ENCODE measurements at regions not wholly inside any gene's neighbourhood (a gene's known extent, or its start where the extent isn't known, plus 50 kb on each side); places are given as distances from the start of the nearest gene placed in this dataset.

GRCh38 chr7:139159900-139160675 lies 50.6 kb upstream of the ZC3HAV1 start:
- DNase-seq (ENCODE audit: low read depth in 2 of 2), result no peak
- H3K4me3 ChIP-seq (replicated peaks in 1 of 2; ENCODE audit: low read depth in 2 of 2, low read length in 2 of 2), result no peak overlapping the region
- TF ChIP-seq, protein P1, sequence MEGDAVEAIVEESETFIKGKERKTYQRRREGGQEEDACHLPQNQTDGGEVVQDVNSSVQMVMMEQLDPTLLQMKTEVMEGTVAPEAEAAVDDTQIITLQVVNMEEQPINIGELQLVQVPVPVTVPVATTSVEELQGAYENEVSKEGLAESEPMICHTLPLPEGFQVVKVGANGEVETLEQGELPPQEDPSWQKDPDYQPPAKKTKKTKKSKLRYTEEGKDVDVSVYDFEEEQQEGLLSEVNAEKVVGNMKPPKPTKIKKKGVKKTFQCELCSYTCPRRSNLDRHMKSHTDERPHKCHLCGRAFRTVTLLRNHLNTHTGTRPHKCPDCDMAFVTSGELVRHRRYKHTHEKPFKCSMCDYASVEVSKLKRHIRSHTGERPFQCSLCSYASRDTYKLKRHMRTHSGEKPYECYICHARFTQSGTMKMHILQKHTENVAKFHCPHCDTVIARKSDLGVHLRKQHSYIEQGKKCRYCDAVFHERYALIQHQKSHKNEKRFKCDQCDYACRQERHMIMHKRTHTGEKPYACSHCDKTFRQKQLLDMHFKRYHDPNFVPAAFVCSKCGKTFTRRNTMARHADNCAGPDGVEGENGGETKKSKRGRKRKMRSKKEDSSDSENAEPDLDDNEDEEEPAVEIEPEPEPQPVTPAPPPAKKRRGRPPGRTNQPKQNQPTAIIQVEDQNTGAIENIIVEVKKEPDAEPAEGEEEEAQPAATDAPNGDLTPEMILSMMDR (IDR thresholded peaks at IDR 0.05; ENCODE audit: low read depth, low read length), result no peak

DNA sequence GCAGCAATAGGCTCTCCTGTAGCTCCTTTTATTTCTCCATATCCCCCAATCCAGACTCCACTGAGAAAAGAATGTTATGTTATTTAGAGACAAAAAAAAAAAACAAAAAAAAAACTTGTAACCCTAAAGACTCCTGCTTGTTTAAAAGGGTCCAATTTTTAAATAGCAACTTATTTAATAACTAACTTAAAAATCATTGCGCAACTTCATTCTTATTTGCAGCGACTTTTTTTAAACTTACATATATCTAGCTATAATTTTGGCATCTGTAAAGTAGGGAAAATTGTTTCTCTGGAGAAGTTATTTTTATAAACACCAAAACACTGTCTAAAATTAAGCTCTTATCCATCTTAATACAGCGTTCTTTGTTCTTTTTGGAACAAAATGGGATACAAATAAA lies 59.0 kb upstream of the ZC3HAV1 start:
- DNase-seq (ENCODE audit: low read depth in 2 of 2), result no peak
- no peak overlapping the region for H3K4me3 ChIP-seq (replicated peaks in 1 of 2; ENCODE audit: low read depth in 2 of 2, low read length in 2 of 2)
- TF ChIP-seq, protein P1 (IDR thresholded peaks at IDR 0.05; ENCODE audit: low read depth, low read length), result no peak

- TF ChIP-seq, protein P1 (IDR thresholded peaks at IDR 0.05; ENCODE audit: low read depth, low read length), result no peak
- no peak for DNase-seq (ENCODE audit: low read depth in 2 of 2)
- H3K4me3 ChIP-seq (replicated peaks in 1 of 2; ENCODE audit: low read depth in 2 of 2, low read length in 2 of 2), result no peak overlapping the region
Measured at GRCh38 chr7:139169816-139170215, 60.3 kb upstream of the ZC3HAV1 start.

GRCh38 chr7:139172775-139173174 lies 58.3 kb upstream of the UBN2 start:
- H3K4me3 ChIP-seq (replicated peaks in 1 of 2; ENCODE audit: low read depth in 2 of 2, low read length in 2 of 2), result no peak overlapping the region
- no peak for DNase-seq (ENCODE audit: low read depth in 2 of 2)
- TF ChIP-seq, protein P1 (IDR thresholded peaks at IDR 0.05; ENCODE audit: low read depth, low read length), result no peak

- DNase-seq (ENCODE audit: low read depth in 2 of 2), result no peak
- H3K4me3 ChIP-seq (replicated peaks in 1 of 2; ENCODE audit: low read depth in 2 of 2, low read length in 2 of 2), result no peak overlapping the region
- TF ChIP-seq, protein P1 (IDR thresholded peaks at IDR 0.05; ENCODE audit: low read depth, low read length), result no peak
Measured at GRCh38 chr7:139177696-139178095, 53.3 kb upstream of the UBN2 start.

DNA sequence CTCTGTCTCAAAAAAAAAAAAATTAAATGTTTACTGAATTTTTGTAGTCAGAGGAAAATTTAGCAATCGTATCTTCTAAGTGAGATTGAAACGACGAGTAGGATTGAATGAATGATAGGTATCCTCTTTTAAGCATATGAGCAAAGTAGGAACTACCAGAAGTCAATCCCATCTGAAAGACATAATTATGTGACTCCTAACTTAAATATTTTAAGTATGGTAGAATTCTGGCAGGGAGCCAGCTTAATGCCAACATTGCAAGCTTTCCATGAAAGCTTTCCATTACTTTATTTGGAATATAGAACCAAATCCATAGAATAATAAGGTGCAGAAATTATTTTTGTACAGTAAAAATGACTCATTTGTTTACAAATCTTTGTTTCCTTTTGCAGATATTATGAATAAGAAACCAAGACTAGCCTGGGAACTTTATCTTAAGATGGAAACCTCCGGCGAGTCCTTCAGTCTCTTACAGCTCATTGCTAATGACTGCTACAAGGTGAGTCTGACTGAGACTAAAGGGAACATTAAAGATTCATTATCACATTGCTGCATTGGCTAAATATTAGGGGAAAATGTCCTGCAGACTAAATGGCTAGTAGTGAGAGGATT lies 50.2 kb upstream of the UBN2 start:
- TF ChIP-seq, protein P1 (IDR thresholded peaks at IDR 0.05; ENCODE audit: low read depth, low read length), result no peak
- H3K4me3 ChIP-seq (replicated peaks in 1 of 2; ENCODE audit: low read depth in 2 of 2, low read length in 2 of 2), result no peak overlapping the region
- peak; percentile 2 to 38 for DNase-seq (ENCODE audit: low read depth in 2 of 2)

Measured in cardiac fibroblast (primary cell).